Mesothelial cell of epicardium (in vitro differentiated cells): ENCODE measurements at regions not wholly inside any gene's neighbourhood (a gene's known extent, or its start where the extent isn't known, plus 50 kb on each side); places are given as distances from the start of the nearest gene placed in this dataset.

Source experiments
- DNase-seq, 2 experiments: peaks; one replicate each; pipeline ENCODE4 v3.0.0; 2021; ENCODE audit warnings: low spot score in 2 of 2; ENCODE audit not compliant: unreplicated experiment in 2 of 2
- H3K27ac Mint-ChIP-seq: 2 replicates; pipeline ENCODE4 v1.8.0; 2021; ENCODE audit warnings: mixed read lengths
- H3K27me3 Mint-ChIP-seq: 2 replicates; pipeline ENCODE4 v1.8.0; 2021; ENCODE audit warnings: low read depth, mixed read lengths
- H3K36me3 Mint-ChIP-seq: 2 replicates; pipeline ENCODE4 v1.8.0; 2021; ENCODE audit warnings: mixed read lengths
- H3K4me1 Mint-ChIP-seq: 2 replicates; pipeline ENCODE4 v1.8.0; 2021; ENCODE audit warnings: mixed read lengths
- H3K4me3 Mint-ChIP-seq: 2 replicates; pipeline ENCODE4 v1.8.0; 2021; ENCODE audit warnings: mild to moderate bottlenecking, moderate library complexity, mixed read lengths
- H3K9me3 Mint-ChIP-seq: 2 replicates; pipeline ENCODE4 v1.8.0; 2021; ENCODE audit warnings: mixed read lengths
- TF ChIP-seq, protein P1 (sequence below): fragments of 200-600 bp; sonication (generic); IDR thresholded peaks from one replicate; pipeline ENCODE4 v1.5.0; 2021; ENCODE audit warnings: antibody characterized with exemption; ENCODE audit not compliant: unreplicated experiment

DNA sequence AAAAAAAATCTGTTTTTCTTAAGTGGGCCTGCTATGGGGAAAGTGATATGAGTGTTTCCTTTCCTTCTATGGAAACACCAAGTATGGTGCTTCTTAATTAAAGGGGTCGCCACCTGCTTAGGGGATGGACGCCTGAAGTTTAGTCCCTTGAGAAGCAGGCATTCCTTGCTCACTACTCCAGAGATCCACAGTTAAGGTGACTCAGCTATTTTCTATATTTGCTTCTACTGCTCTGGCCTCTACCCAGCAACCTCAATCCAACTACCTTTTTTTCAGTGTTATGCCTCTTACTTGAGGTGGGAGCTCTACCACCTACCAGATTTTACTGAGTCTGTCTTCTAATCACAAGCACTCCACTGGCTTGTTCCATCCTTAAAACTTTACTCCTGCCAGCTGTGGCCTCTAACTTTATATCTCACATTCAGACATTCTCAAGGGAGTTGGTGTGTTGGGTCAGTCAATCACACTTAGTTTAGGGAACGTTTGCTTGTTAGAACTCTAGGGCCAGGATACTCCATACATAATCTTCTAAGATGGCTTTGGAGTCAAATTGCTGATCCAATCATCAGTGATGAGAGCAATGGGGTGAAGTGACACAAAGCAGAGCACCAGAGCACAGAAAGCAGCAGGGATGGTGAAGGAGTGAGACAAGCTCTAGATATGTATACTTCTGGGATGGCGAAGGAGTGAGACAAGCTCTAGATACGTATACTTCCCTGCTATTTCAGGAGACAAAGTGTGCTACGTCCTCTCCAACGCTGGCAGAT, 708.1 kb downstream of the EFNA5 start:
- no peak for DNase-seq
- H3K27ac Mint-ChIP-seq: no peak overlapping the region
- peaks cover 14% of the 10 kb centered on the region for H3K4me1 Mint-ChIP-seq
- no peaks in the 10 kb centered on the region for H3K36me3 Mint-ChIP-seq
- peaks cover 3% of the 10 kb centered on the region for H3K9me3 Mint-ChIP-seq
- no peaks in the 10 kb centered on the region for H3K27me3 Mint-ChIP-seq
- no peak overlapping the region for H3K4me3 Mint-ChIP-seq
- TF ChIP-seq, protein P1, sequence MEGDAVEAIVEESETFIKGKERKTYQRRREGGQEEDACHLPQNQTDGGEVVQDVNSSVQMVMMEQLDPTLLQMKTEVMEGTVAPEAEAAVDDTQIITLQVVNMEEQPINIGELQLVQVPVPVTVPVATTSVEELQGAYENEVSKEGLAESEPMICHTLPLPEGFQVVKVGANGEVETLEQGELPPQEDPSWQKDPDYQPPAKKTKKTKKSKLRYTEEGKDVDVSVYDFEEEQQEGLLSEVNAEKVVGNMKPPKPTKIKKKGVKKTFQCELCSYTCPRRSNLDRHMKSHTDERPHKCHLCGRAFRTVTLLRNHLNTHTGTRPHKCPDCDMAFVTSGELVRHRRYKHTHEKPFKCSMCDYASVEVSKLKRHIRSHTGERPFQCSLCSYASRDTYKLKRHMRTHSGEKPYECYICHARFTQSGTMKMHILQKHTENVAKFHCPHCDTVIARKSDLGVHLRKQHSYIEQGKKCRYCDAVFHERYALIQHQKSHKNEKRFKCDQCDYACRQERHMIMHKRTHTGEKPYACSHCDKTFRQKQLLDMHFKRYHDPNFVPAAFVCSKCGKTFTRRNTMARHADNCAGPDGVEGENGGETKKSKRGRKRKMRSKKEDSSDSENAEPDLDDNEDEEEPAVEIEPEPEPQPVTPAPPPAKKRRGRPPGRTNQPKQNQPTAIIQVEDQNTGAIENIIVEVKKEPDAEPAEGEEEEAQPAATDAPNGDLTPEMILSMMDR: no peak

DNA sequence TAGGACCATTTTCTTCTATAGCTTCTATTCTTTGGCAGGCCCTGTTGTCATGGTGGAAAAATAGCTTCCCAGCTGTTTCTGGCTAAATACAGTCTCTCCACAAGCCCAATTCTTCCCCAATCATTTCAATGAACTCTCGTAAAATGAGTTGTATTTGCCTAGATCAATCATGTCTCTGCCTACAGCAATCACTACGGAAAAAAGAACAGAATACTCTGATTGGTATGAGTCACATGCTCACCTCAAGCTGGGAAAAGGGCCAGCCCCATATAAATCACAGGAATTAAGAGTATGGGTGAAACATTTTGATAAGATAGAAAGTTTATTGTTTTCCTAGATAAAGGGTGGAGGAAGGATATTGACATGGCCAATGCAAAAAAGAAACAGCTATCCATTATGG, 711.4 kb downstream of the EFNA5 start:
- Mint-ChIP-seq H3K27me3 (no peaks in the 10 kb centered on the region), H3K4me1 (peaks cover 13% of the 10 kb centered on the region), H3K4me3 (no peak overlapping the region), H3K27ac (no peak overlapping the region), H3K36me3 (no peaks in the 10 kb centered on the region), H3K9me3 (peaks cover 2% of the 10 kb centered on the region)
- TF ChIP-seq, protein P1: no peak
- DNase-seq: no peak

DNA sequence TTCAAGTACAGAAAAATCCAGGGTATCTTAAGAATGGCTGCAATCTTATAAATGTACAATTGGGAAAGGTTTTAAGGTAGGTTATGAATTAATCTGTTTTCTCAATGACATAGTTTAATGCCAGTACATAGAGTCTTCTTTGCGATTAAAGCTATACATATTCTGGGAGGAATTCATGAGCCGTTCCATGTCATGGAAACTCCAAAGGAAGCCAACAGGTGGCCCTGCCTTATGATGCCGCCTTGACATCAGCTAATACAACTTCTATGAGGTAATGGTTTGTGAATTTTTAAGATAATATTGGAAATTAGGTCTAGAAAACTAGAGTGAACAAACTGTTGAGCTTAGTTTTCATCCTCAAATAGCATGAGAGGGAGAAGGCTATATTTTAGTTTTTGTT, 713.4 kb downstream of the EFNA5 start:
- H3K4me1 Mint-ChIP-seq: peaks cover 13% of the 10 kb centered on the region
- peaks cover 2% of the 10 kb centered on the region for H3K9me3 Mint-ChIP-seq
- no peaks in the 10 kb centered on the region for H3K36me3 Mint-ChIP-seq
- H3K27me3 Mint-ChIP-seq: no peaks in the 10 kb centered on the region
- DNase-seq: no peak
- no peak overlapping the region for H3K4me3 Mint-ChIP-seq
- no peak overlapping the region for H3K27ac Mint-ChIP-seq
- TF ChIP-seq, protein P1: no peak

GRCh38 chr5:106956886-106957285, 713.9 kb downstream of the EFNA5 start:
- Mint-ChIP-seq H3K9me3 (peaks cover 2% of the 10 kb centered on the region), H3K27me3 (no peaks in the 10 kb centered on the region), H3K4me1 (peaks cover 13% of the 10 kb centered on the region), H3K27ac (no peak overlapping the region), H3K36me3 (no peaks in the 10 kb centered on the region), H3K4me3 (no peak overlapping the region)
- TF ChIP-seq, protein P1: no peak
- no peak for DNase-seq

GRCh38 chr5:106956187-106956586, 714.5 kb downstream of the EFNA5 start:
- peaks cover 2% of the 10 kb centered on the region for H3K9me3 Mint-ChIP-seq
- TF ChIP-seq, protein P1: no peak
- H3K4me1 Mint-ChIP-seq: peaks cover 13% of the 10 kb centered on the region
- H3K27me3 Mint-ChIP-seq: no peaks in the 10 kb centered on the region
- no peak overlapping the region for H3K27ac Mint-ChIP-seq
- H3K36me3 Mint-ChIP-seq: no peaks in the 10 kb centered on the region
- no peak for DNase-seq
- no peak overlapping the region for H3K4me3 Mint-ChIP-seq
